Daoy (cell line): ENCODE measurements at regions not wholly inside any gene's neighbourhood (a gene's known extent, or its start where the extent isn't known, plus 50 kb on each side); places are given as distances from the start of the nearest gene placed in this dataset.

Experiments
- DNase-seq: peaks from one replicate; pipeline ENCODE4 v3.0.0-alpha.2; 2015; ENCODE audit warnings: low read depth

GRCh38 chr15:93486407-93487117 is 397.6 kb upstream of the RGMA start:
- no peak for DNase-seq

GRCh38 chr15:93485438-93486327 is 396.7 kb upstream of the RGMA start:
- DNase-seq = no peak

- no peak for DNase-seq
Measured at GRCh38 chr15:93483923-93484322, 394.9 kb upstream of the RGMA start.

- DNase-seq = no peak
Measured at GRCh38 chr15:93482731-93483130, 393.7 kb upstream of the RGMA start.

- no peak for DNase-seq
Measured at GRCh38 chr15:93479715-93480114, 390.7 kb upstream of the RGMA start.

GRCh38 chr15:93478947-93479346 is 389.9 kb upstream of the RGMA start:
- DNase-seq = no peak

GRCh38 chr15:93477721-93478120 is 388.7 kb upstream of the RGMA start:
- DNase-seq = no peak

GRCh38 chr15:93477188-93477587 is 388.2 kb upstream of the RGMA start:
- no peak for DNase-seq

GRCh38 chr15:93476491-93477177 is 387.6 kb upstream of the RGMA start:
- no peak for DNase-seq

GRCh38 chr15:93474728-93475127 is 385.7 kb upstream of the RGMA start:
- DNase-seq = no peak

- peak; percentile 54 for DNase-seq
Measured at GRCh38 chr15:93469994-93470393, 381.0 kb upstream of the RGMA start.

- peak; percentile 91 for DNase-seq
Measured at GRCh38 chr15:93467337-93467736, 378.3 kb upstream of the RGMA start.

GRCh38 chr15:93466380-93466779 is 377.4 kb upstream of the RGMA start:
- DNase-seq = no peak

- DNase-seq = no peak
Measured at GRCh38 chr15:93462690-93463089, 373.7 kb upstream of the RGMA start.

- peak; percentile 28 for DNase-seq
Measured at GRCh38 chr15:93460717-93461116, 371.7 kb upstream of the RGMA start.

- no peak for DNase-seq
Measured at GRCh38 chr15:93459396-93459795, 370.4 kb upstream of the RGMA start.

- no peak for DNase-seq
Measured at GRCh38 chr15:93458597-93458996, 369.6 kb upstream of the RGMA start.

GRCh38 chr15:93454788-93455187 is 365.8 kb upstream of the RGMA start:
- DNase-seq = no peak

GRCh38 chr15:93452537-93453211 is 363.7 kb upstream of the RGMA start:
- DNase-seq = no peak

- no peak for DNase-seq
Measured at GRCh38 chr15:93451822-93452221, 362.8 kb upstream of the RGMA start.

- no peak for DNase-seq
Measured at GRCh38 chr15:93451265-93451664, 362.3 kb upstream of the RGMA start.

GRCh38 chr15:93449798-93450197 is 360.8 kb upstream of the RGMA start:
- no peak for DNase-seq
